OCI-LY3 (cell line): ENCODE measurements at regions not wholly inside any gene's neighbourhood (a gene's known extent, or its start where the extent isn't known, plus 50 kb on each side); places are given as distances from the start of the nearest gene placed in this dataset.

Experiments used
- CTCF ChIP-seq: fragments of 200-600, 300-600 bp; sonication (generic); IDR thresholded peaks from 2 replicates; pipeline ENCODE4 v1.5.1; 2014; ENCODE audit warnings: antibody characterized with exemption, low read length, low read depth
- EZH2phosphoT487 ChIP-seq: fragments of 200-600 bp; shearing (Covaris generic); IDR thresholded peaks from 2 replicates; pipeline ENCODE4 v1.6.1; 2018; ENCODE audit warnings: antibody characterized with exemption, mixed run types, low read depth

GRCh38 chr3:20523293-20523692 lies 337.3 kb upstream of the SGO1 start:
- no peak for TF ChIP-seq CTCF
- no peak for TF ChIP-seq EZH2phosphoT487
